GM12878 (cell line): ENCODE measurements at regions not wholly inside any gene's neighbourhood (a gene's known extent, or its start where the extent isn't known, plus 50 kb on each side); places are given as distances from the start of the nearest gene placed in this dataset.

Experiments used
- ATAC-seq: fragments of 200-7000 bp; cut with Tn5 transposase; 3 replicates; pipeline ENCODE4 v1.9.1; 2020; ENCODE audit warnings: mild to moderate bottlenecking, moderate library complexity
- BruUV-seq: library from RNA; stranded (reverse); fragments of 400-500 nt; replicated peaks from 2 replicates; lab custom pipeline; 2021; lab: Mats Ljungman, UMichigan
- CTCF ChIA-PET: fragments of 300-600 bp; sonication (Branson Sonifier 250); formaldehyde crosslinking; extraction: SDS; loops from one replicate; lab custom pipeline; 2021; ENCODE audit warnings: inconsistent platforms; lab: Yijun Ruan, JAX
- POLR2A ChIA-PET: fragments of 350-600 bp; formaldehyde crosslinking; extraction: SDS; loops from one replicate; lab custom pipeline; 2021; ENCODE audit warnings: inconsistent platforms; lab: Charles Lee
- RAD21 ChIA-PET: fragments of 300-600 bp; sonication (Branson Sonifier 250); formaldehyde crosslinking; loops from one replicate; lab custom pipeline; 2023; ENCODE audit warnings: antibody characterized with exemption; ENCODE audit not compliant: unreplicated experiment; lab: Charles Lee
- SMC1A ChIA-PET: fragments of 300-600 bp; sonication (Branson Sonifier 250); formaldehyde crosslinking; loops from one replicate; lab custom pipeline; 2023; ENCODE audit not compliant: unreplicated experiment, uncharacterized antibody; lab: Charles Lee
- DNase-seq: peaks from one replicate; pipeline ENCODE4 v3.0.0-alpha.2; 2011; ENCODE audit warnings: low read depth, low spot score
- FAIRE-seq: peaks from 3 replicates; lab custom pipeline; 2011; peaks lifted over from hg19 to GRCh38; lab: Jason Lieb, UNC
- H2AFZ ChIP-seq: 2 replicates; pipeline ENCODE4 v1.6.0; 2011; ENCODE audit warnings: low read depth, low read length, control low read depth; ENCODE audit not compliant: control insufficient read depth
- H3K27ac ChIP-seq: 2 replicates; pipeline ENCODE4 v1.5.1; 2011; ENCODE audit warnings: control low read depth; ENCODE audit not compliant: control insufficient read depth, insufficient read depth
- H3K27me3 ChIP-seq, 2 experiments: replicated peaks in 1 of 2; 2 replicates each; pipeline versions ENCODE4 v1.6.0 to v1.6.1; 2011; ENCODE audit warnings: low read length in 1 of 2; ENCODE audit not compliant: control insufficient read depth in 2 of 2, insufficient read depth in 2 of 2
- H3K36me3 ChIP-seq, 2 experiments: 2 replicates each; pipeline ENCODE4 v1.5.1; 2011; ENCODE audit warnings: low read length in 1 of 2; ENCODE audit not compliant: control insufficient read depth in 2 of 2, insufficient read depth in 2 of 2
- H3K4me1 ChIP-seq: 2 replicates; pipeline ENCODE4 v1.6.1; 2011; ENCODE audit warnings: mild to moderate bottlenecking, low read length, moderate library complexity, mixed read lengths; ENCODE audit not compliant: control insufficient read depth, insufficient read depth
- H3K4me2 ChIP-seq: 2 replicates; pipeline ENCODE4 v1.6.0; 2011; ENCODE audit warnings: control low read depth; ENCODE audit not compliant: control insufficient read depth, insufficient read depth
- H3K4me3 ChIP-seq: fragments of 200-600 bp; sonication (generic); 2 replicates; pipeline ENCODE4 v1.5.1; 2016
- H3K79me2 ChIP-seq: 2 replicates; pipeline ENCODE4 v1.6.0; 2011; ENCODE audit warnings: low read length; ENCODE audit not compliant: control insufficient read depth, insufficient read depth
- H3K9ac ChIP-seq: 2 replicates; pipeline ENCODE4 v1.8.0; 2011; ENCODE audit warnings: low read length, control low read depth, mixed read lengths; ENCODE audit not compliant: control insufficient read depth, insufficient read depth
- H3K9me3 ChIP-seq: replicated peaks from 3 replicates; pipeline ENCODE4 v1.5.1; 2011; ENCODE audit warnings: mild to moderate bottlenecking, low read length; ENCODE audit not compliant: control insufficient read depth, insufficient read depth
- H4K20me1 ChIP-seq: 2 replicates; pipeline ENCODE4 v1.6.0; 2011; ENCODE audit not compliant: control insufficient read depth, insufficient read depth
- ATF7 ChIP-seq: fragments of 450-650 bp; IDR thresholded peaks from 2 replicates; pipeline ENCODE4 v1.6.1; 2016; ENCODE audit warnings: low read depth, mild to moderate bottlenecking
- CBX5 ChIP-seq: sonication (generic); IDR thresholded peaks from 2 replicates; pipeline ENCODE4 v1.6.1; 2016; ENCODE audit warnings: low read depth, moderate library complexity, mild to moderate bottlenecking, inconsistent platforms
- CHD2 ChIP-seq: IDR thresholded peaks from 2 replicates; pipeline ENCODE4 v1.6.1; 2011; ENCODE audit warnings: low read depth, low read length, improper control_type of control experiment, borderline replicate concordance
- GATAD2B ChIP-seq: fragments of 450-650 bp; conservative IDR thresholded peaks from 2 replicates; pipeline ENCODE4 v1.6.1; 2017; ENCODE audit warnings: low read depth, mild to moderate bottlenecking, moderate library complexity
- MEF2B ChIP-seq: fragments of 450-650 bp; IDR thresholded peaks from 2 replicates; pipeline ENCODE4 v1.6.1; 2018; ENCODE audit warnings: mild to moderate bottlenecking, moderate library complexity; ENCODE audit not compliant: partially characterized antibody, poor library complexity, severe bottlenecking
- MXI1 ChIP-seq: fragments of 150-350 bp; IDR thresholded peaks from 2 replicates; pipeline ENCODE4 v1.6.1; 2011; ENCODE audit warnings: low read depth, mild to moderate bottlenecking, inconsistent platforms, low read length, improper control_type of control experiment
- RCOR1 ChIP-seq: conservative IDR thresholded peaks from 2 replicates; pipeline ENCODE4 v1.6.1; 2012; ENCODE audit warnings: low read depth, low read length, improper control_type of control experiment
- STAT3 ChIP-seq: IDR thresholded peaks from 2 replicates; pipeline ENCODE4 v1.6.1; 2011; ENCODE audit warnings: low read depth, low read length, improper control_type of control experiment
- TARDBP ChIP-seq: IDR thresholded peaks from 2 replicates; pipeline ENCODE4 v1.6.1; 2016; ENCODE audit warnings: borderline replicate concordance
- ZBED1 ChIP-seq: IDR thresholded peaks from 2 replicates; pipeline ENCODE4 v1.6.1; 2016; ENCODE audit warnings: borderline replicate concordance
- ZNF207 ChIP-seq: fragments of 450-650 bp; IDR thresholded peaks from 2 replicates; pipeline ENCODE4 v1.6.1; 2014; ENCODE audit warnings: antibody characterized with exemption, mild to moderate bottlenecking, borderline replicate concordance
- ZNF622 ChIP-seq: fragments of 450-650 bp; IDR thresholded peaks from 2 replicates; pipeline ENCODE4 v1.6.1; 2017; ENCODE audit warnings: mild to moderate bottlenecking, inconsistent platforms
- WGBS: methylation state at CpG from one replicate; pipeline ENCODE4 v1.1.6; 2016; ENCODE audit warnings: low lambda C conversion rate; ENCODE audit not compliant: insufficient replicate concordance, insufficient coverage; ENCODE audit errors: missing lambda C conversion rate; 5-methylcytosine and 5-hydroxymethylcytosine counted together
- in situ Hi-C: fragments of 300-500 bp; cut with MboI; formaldehyde crosslinking; loops from 9 replicates; pipeline ENCODE4 v1.14.3; 2018; ENCODE audit warnings: mixed read lengths
- intact Hi-C: fragments of 100-400 bp; cut with micrococcal nuclease; formaldehyde crosslinking; loops from one replicate; pipeline ENCODE4 v1.14.2; 2022; ENCODE audit not compliant: unreplicated experiment
- TF ChIP-seq, protein P1 (sequence below): fragments of 450-650 bp; IDR thresholded peaks from 2 replicates; pipeline ENCODE4 v1.6.1; 2017; ENCODE audit warnings: antibody characterized with exemption, mild to moderate bottlenecking, moderate library complexity
- TF ChIP-seq, protein P2 (sequence below): fragments of 450-650 bp; IDR thresholded peaks from 2 replicates; pipeline ENCODE4 v1.6.1; 2014; ENCODE audit warnings: mild to moderate bottlenecking
- TF ChIP-seq, protein P3 (sequence below): fragments of 450-650 bp; IDR thresholded peaks from 2 replicates; pipeline ENCODE4 v1.6.1; 2017; ENCODE audit warnings: mild to moderate bottlenecking, low read depth, inconsistent platforms; ENCODE audit not compliant: poor library complexity, severe bottlenecking
- TF ChIP-seq, protein P4 (sequence below): IDR thresholded peaks from 2 replicates; pipeline ENCODE4 v1.6.1; 2011; ENCODE audit warnings: borderline replicate concordance, low read depth, mild to moderate bottlenecking, moderate library complexity, mixed read lengths, low read length; ENCODE audit not compliant: insufficient read depth; ENCODE audit errors: extremely low read length

DNA sequence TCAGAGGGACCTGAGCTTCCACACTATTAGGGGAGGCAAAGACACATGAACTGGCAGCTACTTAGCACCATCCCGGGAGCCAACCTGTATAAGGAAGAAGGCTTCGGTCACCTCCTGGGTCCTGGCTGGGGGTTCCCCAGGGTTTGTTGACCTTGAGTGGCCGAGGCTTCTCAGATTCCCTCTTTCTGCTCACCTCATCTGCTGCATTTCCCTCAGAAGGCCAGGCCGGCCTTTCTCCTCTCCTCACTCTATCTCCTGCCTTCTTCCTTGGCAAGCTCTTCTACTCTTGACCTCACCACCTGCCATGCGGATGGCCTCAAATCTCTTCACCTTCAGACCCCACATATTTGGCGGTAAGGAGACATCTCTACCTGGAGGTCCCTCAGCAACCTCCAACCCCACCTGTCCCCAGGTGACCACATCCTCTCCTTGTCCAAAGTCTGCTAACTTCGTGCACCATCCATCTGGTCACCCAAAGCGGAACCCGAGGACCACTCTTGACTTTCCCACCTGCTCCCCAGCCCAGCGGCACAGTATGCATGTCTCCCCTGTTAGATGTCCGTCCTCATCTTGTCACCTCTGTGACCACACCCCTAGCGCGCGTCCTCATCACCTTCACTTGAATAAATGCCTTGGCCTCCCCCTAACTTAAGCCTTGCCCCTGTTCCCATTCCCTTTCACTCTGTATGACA is 133.8 kb upstream of the UNC5B start:
- H2AFZ ChIP-seq: no peak overlapping the region
- CTCF ChIA-PET: no interaction called here
- H3K79me2 ChIP-seq: no peaks in the 10 kb centered on the region
- no peaks in the 10 kb centered on the region for H3K36me3 ChIP-seq
- RAD21 ChIA-PET: no interaction called here
- WGBS: 54% methylated on average over 14 of the region's 14 CpGs
- POLR2A ChIA-PET: no interaction called here
- H3K27ac ChIP-seq: no peak overlapping the region
- ATAC-seq: no peak
- no peak overlapping the region for H3K4me3 ChIP-seq
- in situ Hi-C loops (no loop called here), intact Hi-C loops (no loop called here)
- SMC1A ChIA-PET: no interaction called here
- no peak overlapping the region for H3K4me2 ChIP-seq
- no peak for DNase-seq
- no peak overlapping the region for H3K9ac ChIP-seq
- no peaks in the 10 kb centered on the region for H4K20me1 ChIP-seq
- H3K27me3 ChIP-seq: peaks cover 0 to 1% of the 10 kb centered on the region in 2 experiments; a peak in 1 of 4 replicates
- H3K4me1 ChIP-seq: no peaks in the 10 kb centered on the region
- no TSS peak for BruUV-seq
- TF ChIP-seq, protein P1, sequence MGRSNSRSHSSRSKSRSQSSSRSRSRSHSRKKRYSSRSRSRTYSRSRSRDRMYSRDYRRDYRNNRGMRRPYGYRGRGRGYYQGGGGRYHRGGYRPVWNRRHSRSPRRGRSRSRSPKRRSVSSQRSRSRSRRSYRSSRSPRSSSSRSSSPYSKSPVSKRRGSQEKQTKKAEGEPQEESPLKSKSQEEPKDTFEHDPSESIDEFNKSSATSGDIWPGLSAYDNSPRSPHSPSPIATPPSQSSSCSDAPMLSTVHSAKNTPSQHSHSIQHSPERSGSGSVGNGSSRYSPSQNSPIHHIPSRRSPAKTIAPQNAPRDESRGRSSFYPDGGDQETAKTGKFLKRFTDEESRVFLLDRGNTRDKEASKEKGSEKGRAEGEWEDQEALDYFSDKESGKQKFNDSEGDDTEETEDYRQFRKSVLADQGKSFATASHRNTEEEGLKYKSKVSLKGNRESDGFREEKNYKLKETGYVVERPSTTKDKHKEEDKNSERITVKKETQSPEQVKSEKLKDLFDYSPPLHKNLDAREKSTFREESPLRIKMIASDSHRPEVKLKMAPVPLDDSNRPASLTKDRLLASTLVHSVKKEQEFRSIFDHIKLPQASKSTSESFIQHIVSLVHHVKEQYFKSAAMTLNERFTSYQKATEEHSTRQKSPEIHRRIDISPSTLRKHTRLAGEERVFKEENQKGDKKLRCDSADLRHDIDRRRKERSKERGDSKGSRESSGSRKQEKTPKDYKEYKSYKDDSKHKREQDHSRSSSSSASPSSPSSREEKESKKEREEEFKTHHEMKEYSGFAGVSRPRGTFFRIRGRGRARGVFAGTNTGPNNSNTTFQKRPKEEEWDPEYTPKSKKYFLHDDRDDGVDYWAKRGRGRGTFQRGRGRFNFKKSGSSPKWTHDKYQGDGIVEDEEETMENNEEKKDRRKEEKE: no peak
- TF ChIP-seq RCOR1 (no peak), MEF2B (no peak), ATF7 (no peak), CBX5 (no peak), CHD2 (no peak), ZNF622 (no peak), MXI1 (no peak), ZNF207 (no peak), ZBED1 (no peak), GATAD2B (no peak), STAT3 (no peak), TARDBP (no peak)
- TF ChIP-seq, protein P2, sequence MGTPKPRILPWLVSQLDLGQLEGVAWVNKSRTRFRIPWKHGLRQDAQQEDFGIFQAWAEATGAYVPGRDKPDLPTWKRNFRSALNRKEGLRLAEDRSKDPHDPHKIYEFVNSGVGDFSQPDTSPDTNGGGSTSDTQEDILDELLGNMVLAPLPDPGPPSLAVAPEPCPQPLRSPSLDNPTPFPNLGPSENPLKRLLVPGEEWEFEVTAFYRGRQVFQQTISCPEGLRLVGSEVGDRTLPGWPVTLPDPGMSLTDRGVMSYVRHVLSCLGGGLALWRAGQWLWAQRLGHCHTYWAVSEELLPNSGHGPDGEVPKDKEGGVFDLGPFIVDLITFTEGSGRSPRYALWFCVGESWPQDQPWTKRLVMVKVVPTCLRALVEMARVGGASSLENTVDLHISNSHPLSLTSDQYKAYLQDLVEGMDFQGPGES: no peak
- TF ChIP-seq, protein P3, sequence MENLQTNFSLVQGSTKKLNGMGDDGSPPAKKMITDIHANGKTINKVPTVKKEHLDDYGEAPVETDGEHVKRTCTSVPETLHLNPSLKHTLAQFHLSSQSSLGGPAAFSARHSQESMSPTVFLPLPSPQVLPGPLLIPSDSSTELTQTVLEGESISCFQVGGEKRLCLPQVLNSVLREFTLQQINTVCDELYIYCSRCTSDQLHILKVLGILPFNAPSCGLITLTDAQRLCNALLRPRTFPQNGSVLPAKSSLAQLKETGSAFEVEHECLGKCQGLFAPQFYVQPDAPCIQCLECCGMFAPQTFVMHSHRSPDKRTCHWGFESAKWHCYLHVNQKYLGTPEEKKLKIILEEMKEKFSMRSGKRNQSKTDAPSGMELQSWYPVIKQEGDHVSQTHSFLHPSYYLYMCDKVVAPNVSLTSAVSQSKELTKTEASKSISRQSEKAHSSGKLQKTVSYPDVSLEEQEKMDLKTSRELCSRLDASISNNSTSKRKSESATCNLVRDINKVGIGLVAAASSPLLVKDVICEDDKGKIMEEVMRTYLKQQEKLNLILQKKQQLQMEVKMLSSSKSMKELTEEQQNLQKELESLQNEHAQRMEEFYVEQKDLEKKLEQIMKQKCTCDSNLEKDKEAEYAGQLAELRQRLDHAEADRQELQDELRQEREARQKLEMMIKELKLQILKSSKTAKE: no peak
- TF ChIP-seq, protein P4, sequence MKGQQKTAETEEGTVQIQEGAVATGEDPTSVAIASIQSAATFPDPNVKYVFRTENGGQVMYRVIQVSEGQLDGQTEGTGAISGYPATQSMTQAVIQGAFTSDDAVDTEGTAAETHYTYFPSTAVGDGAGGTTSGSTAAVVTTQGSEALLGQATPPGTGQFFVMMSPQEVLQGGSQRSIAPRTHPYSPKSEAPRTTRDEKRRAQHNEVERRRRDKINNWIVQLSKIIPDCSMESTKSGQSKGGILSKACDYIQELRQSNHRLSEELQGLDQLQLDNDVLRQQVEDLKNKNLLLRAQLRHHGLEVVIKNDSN: no peak
- no peaks in the 10 kb centered on the region for H3K9me3 ChIP-seq
- FAIRE-seq: no peak
